SK-N-SH treated with all-trans-retinoic acid at 6 μM for 48 hours (cell line): ENCODE measurements at regions not wholly inside any gene's neighbourhood (a gene's known extent, or its start where the extent isn't known, plus 50 kb on each side); places are given as distances from the start of the nearest gene placed in this dataset.

Experiments used
- ATAC-seq: fragments of 200-7000 bp; cut with Tn5 transposase; 3 replicates; pipeline ENCODE4 v1.9.1; 2020; ENCODE audit warnings: mild to moderate bottlenecking, moderate library complexity
- ARNTL ChIP-seq: fragments of 450-650 bp; formaldehyde crosslinking; IDR thresholded peaks from 2 replicates; pipeline ENCODE4 v1.5.0; 2020; ENCODE audit warnings: low read depth, mild to moderate bottlenecking, moderate library complexity, borderline replicate concordance
- CSRNP3 ChIP-seq: fragments of 250-450 bp; sonication (Bioruptor Pico); IDR thresholded peaks from 2 replicates; pipeline ENCODE4 v1.5.1; 2021; ENCODE audit warnings: mild to moderate bottlenecking, moderate library complexity
- ESRRG ChIP-seq: fragments of 250-450 bp; sonication (Bioruptor Pico); IDR thresholded peaks from 2 replicates; pipeline ENCODE4 v1.6.1; 2021; ENCODE audit warnings: mild to moderate bottlenecking
- GLIS3 ChIP-seq: fragments of 250-450 bp; sonication (Bioruptor Pico); IDR thresholded peaks from 2 replicates; pipeline ENCODE4 v1.5.0; 2020; ENCODE audit warnings: mild to moderate bottlenecking, moderate library complexity
- ISL1 ChIP-seq: fragments of 250-450 bp; sonication (Bioruptor Pico); IDR thresholded peaks from 2 replicates; pipeline ENCODE4 v2.1.2; 2022; ENCODE audit warnings: mild to moderate bottlenecking, moderate library complexity
- OSR1 ChIP-seq: fragments of 250-450 bp; sonication (Bioruptor Pico); IDR thresholded peaks from 2 replicates; pipeline ENCODE4 v1.8.0; 2022; ENCODE audit warnings: moderate library complexity, mild to moderate bottlenecking, inconsistent platforms
- PATZ1 ChIP-seq: fragments of 250-450 bp; sonication (Bioruptor Pico); IDR thresholded peaks from 2 replicates; pipeline ENCODE4 v1.8.0; 2020; ENCODE audit warnings: mild to moderate bottlenecking, moderate library complexity, borderline replicate concordance
- POU6F1 ChIP-seq: fragments of 250-450 bp; sonication (Bioruptor Pico); IDR thresholded peaks from 2 replicates; pipeline ENCODE4 v1.8.0; 2021; ENCODE audit warnings: low read depth, mild to moderate bottlenecking, moderate library complexity, borderline replicate concordance
- PPARA ChIP-seq: fragments of 250-450 bp; sonication (Bioruptor Pico); IDR thresholded peaks from 2 replicates; pipeline ENCODE4 v1.5.0; 2020; ENCODE audit warnings: mild to moderate bottlenecking, borderline replicate concordance
- RARB ChIP-seq: fragments of 250-450 bp; sonication (Bioruptor Pico); IDR thresholded peaks from 2 replicates; pipeline ENCODE4 v1.8.0; 2021; ENCODE audit warnings: mild to moderate bottlenecking, moderate library complexity
- SNAI2 ChIP-seq: fragments of 250-450 bp; sonication (Bioruptor Pico); IDR thresholded peaks from 2 replicates; pipeline ENCODE4 v1.5.0; 2020; ENCODE audit warnings: mild to moderate bottlenecking, moderate library complexity
- TCF4 ChIP-seq: fragments of 250-450 bp; sonication (Bioruptor Pico); IDR thresholded peaks from 2 replicates; pipeline ENCODE4 v1.8.0; 2021; ENCODE audit warnings: mild to moderate bottlenecking, moderate library complexity, borderline replicate concordance
- TOX ChIP-seq: fragments of 250-450 bp; sonication (Bioruptor Pico); IDR thresholded peaks from 2 replicates; pipeline ENCODE4 v1.8.0; 2021; ENCODE audit warnings: mild to moderate bottlenecking, moderate library complexity, borderline replicate concordance
- ZC3H10 ChIP-seq: fragments of 250-450 bp; sonication (Bioruptor Pico); IDR thresholded peaks from 2 replicates; pipeline ENCODE4 v1.5.1; 2021; ENCODE audit warnings: mild to moderate bottlenecking, moderate library complexity
- ZFP3 ChIP-seq: fragments of 250-450 bp; sonication (Bioruptor Pico); IDR thresholded peaks from 2 replicates; pipeline ENCODE4 v1.5.0; 2020; ENCODE audit warnings: mild to moderate bottlenecking, moderate library complexity
- ZFP30 ChIP-seq: fragments of 450-650 bp; formaldehyde crosslinking; IDR thresholded peaks from 2 replicates; pipeline ENCODE4 v1.5.0; 2022; ENCODE audit warnings: mild to moderate bottlenecking, moderate library complexity
- ZNF565 ChIP-seq: fragments of 450-650 bp; formaldehyde crosslinking; conservative IDR thresholded peaks from 2 replicates; pipeline ENCODE4 v1.5.0; 2020; ENCODE audit warnings: low read depth, mild to moderate bottlenecking, moderate library complexity
- ZNF70 ChIP-seq: fragments of 450-650 bp; formaldehyde crosslinking; IDR thresholded peaks from 2 replicates; pipeline ENCODE4 v1.5.0; 2020; ENCODE audit warnings: mild to moderate bottlenecking, moderate library complexity
- ZNF8 ChIP-seq: fragments of 450-650 bp; formaldehyde crosslinking; IDR thresholded peaks from 2 replicates; pipeline ENCODE4 v1.5.0; 2020; ENCODE audit warnings: mild to moderate bottlenecking, moderate library complexity
- TF ChIP-seq, protein P1 (sequence below): fragments of 250-450 bp; sonication (Bioruptor Pico); IDR thresholded peaks from 2 replicates; pipeline ENCODE4 v1.5.0; 2020; ENCODE audit warnings: mild to moderate bottlenecking, moderate library complexity

GRCh38 chr7:54860003-54860775 lies 101.2 kb upstream of the SEC61G start (continued):
- TF ChIP-seq, protein P1, sequence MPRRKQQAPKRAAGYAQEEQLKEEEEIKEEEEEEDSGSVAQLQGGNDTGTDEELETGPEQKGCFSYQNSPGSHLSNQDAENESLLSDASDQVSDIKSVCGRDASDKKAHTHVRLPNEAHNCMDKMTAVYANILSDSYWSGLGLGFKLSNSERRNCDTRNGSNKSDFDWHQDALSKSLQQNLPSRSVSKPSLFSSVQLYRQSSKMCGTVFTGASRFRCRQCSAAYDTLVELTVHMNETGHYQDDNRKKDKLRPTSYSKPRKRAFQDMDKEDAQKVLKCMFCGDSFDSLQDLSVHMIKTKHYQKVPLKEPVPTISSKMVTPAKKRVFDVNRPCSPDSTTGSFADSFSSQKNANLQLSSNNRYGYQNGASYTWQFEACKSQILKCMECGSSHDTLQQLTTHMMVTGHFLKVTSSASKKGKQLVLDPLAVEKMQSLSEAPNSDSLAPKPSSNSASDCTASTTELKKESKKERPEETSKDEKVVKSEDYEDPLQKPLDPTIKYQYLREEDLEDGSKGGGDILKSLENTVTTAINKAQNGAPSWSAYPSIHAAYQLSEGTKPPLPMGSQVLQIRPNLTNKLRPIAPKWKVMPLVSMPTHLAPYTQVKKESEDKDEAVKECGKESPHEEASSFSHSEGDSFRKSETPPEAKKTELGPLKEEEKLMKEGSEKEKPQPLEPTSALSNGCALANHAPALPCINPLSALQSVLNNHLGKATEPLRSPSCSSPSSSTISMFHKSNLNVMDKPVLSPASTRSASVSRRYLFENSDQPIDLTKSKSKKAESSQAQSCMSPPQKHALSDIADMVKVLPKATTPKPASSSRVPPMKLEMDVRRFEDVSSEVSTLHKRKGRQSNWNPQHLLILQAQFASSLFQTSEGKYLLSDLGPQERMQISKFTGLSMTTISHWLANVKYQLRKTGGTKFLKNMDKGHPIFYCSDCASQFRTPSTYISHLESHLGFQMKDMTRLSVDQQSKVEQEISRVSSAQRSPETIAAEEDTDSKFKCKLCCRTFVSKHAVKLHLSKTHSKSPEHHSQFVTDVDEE (CRISPR knock-in tag), result no peak
- TF ChIP-seq POU6F1 (CRISPR knock-in tag), result no peak
- TF ChIP-seq, all 23 proteins: peak for 0

DNA sequence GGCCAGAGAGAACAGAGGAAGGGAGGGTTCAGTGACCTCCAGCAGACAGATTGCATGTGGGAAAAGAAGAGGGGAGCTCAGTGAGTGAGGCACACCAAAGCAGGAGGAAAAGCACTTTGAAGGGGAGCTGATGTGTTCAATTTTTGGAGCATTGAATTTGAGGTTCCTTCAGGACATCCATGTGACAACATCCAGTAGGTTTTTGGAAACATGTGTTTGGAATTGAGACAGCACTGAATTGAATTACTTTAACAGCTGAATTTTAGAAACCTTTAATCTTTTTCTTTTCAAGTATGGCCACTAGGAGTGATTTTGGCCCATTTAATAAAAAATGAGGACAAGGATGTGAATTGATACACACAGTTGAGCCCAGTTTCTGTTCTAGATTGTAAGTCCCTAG lies 101.8 kb upstream of the SEC61G start:
- no peak for TF ChIP-seq ZNF565 (CRISPR knock-in tag)
- TF ChIP-seq POU6F1 (CRISPR knock-in tag), result no peak
- TF ChIP-seq SNAI2 (CRISPR knock-in tag), result no peak
- no peak for TF ChIP-seq ZFP30 (CRISPR knock-in tag)
- TF ChIP-seq TOX (CRISPR knock-in tag), result no peak
- no peak for TF ChIP-seq GLIS3
- TF ChIP-seq, protein P1 (CRISPR knock-in tag), result no peak
- TF ChIP-seq ZFP3, result no peak
- no peak for TF ChIP-seq ARNTL
- TF ChIP-seq ISL1 (CRISPR knock-in tag), result no peak
- no peak for TF ChIP-seq PATZ1 (CRISPR knock-in tag)
- no peak for TF ChIP-seq RARB (CRISPR knock-in tag)
- TF ChIP-seq ESRRG (CRISPR knock-in tag), result no peak
- TF ChIP-seq PPARA (CRISPR knock-in tag), result no peak
- TF ChIP-seq CSRNP3 (CRISPR knock-in tag), result no peak
- no peak for TF ChIP-seq ZNF8 (CRISPR knock-in tag)
- TF ChIP-seq ZC3H10, result no peak
- no peak for TF ChIP-seq ZNF70
- no peak for TF ChIP-seq OSR1 (CRISPR knock-in tag)
- no peak for TF ChIP-seq TCF4
- no peak for ATAC-seq
